ENCODE measurements at regions not wholly inside any gene's neighbourhood (a gene's known extent, or its start where the extent isn't known, plus 50 kb on each side); places are given as distances from the start of the nearest gene placed in this dataset.

DNA sequence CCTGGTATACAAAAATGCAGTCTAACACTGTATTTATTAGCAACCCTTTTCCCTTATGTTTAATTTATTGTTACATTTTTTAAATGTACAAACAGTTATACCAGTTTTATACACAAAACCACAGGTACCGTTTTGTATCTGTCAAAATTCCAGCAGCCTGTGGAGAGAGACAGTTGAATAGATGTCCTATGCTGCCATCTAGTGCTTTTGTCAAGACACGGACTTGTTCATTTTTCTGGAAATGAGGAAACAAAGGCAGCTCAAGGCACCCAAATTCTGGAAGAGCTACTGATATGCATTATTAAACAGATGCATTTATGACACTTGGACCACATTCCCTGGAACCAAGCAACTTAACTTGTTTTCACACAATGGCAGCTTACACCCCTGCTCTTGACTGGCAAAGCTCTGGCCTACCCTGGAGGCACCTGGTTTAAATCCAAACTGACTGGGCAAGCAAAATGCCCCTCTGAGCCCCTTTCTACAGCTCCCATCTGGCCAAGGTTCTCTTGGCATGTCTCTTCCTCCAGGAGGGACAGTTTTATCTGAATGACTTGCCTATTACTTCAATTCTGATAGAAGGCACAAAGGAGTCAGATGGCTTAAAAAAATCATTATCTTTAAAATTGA, 286.9 kb upstream of the PRKD1 start:
- H3K9me3 ChIP-seq (ENCODE audit: insufficient read depth, low read length), result no peaks in the 10 kb centered on the region
- no peak overlapping the region for H3K9ac ChIP-seq (ENCODE audit: insufficient read length, low read depth)
- no peaks in the 10 kb centered on the region for H3K36me3 ChIP-seq (ENCODE audit: insufficient read depth, insufficient read length, low read length)
- no peak for TF ChIP-seq SUZ12 (IDR thresholded peaks at IDR 0.05; ENCODE audit: extremely low read depth, insufficient read depth, insufficient read length)
- TF ChIP-seq ZNF274 (IDR thresholded peaks at IDR 0.05; ENCODE audit: low read depth, low read length), result no peak
- TF ChIP-seq YY1 (IDR thresholded peaks at IDR 0.05; ENCODE audit: insufficient read depth, insufficient read length), result no peak
- no peaks in the 10 kb centered on the region for H3K27me3 ChIP-seq (ENCODE audit: insufficient read depth, insufficient read length)
- no peak overlapping the region for H3K4me3 ChIP-seq (ENCODE audit: insufficient read length, low read depth)
- peak; percentile 30 for DNase-seq (ENCODE audit: low read depth, low spot score)
- no peaks in the 10 kb centered on the region for H3K4me1 ChIP-seq (ENCODE audit: insufficient read depth, insufficient read length)

GRCh38 chr14:30218907-30219306, 291.3 kb upstream of the PRKD1 start:
- Histone ChIP-seq H3K4me3 (ENCODE audit: insufficient read length, low read depth) (no peak overlapping the region), H3K36me3 (ENCODE audit: insufficient read depth, insufficient read length, low read length) (no peaks in the 10 kb centered on the region), H3K27me3 (ENCODE audit: insufficient read depth, insufficient read length) (no peaks in the 10 kb centered on the region), H3K9ac (ENCODE audit: insufficient read length, low read depth) (no peak overlapping the region), H3K9me3 (ENCODE audit: insufficient read depth, low read length) (no peaks in the 10 kb centered on the region), H3K4me1 (ENCODE audit: insufficient read depth, insufficient read length) (no peaks in the 10 kb centered on the region)
- DNase-seq (ENCODE audit: low read depth, low spot score), result no peak
- TF ChIP-seq ZNF274 (IDR thresholded peaks at IDR 0.05; ENCODE audit: low read depth, low read length) (no peak), SUZ12 (IDR thresholded peaks at IDR 0.05; ENCODE audit: extremely low read depth, insufficient read depth, insufficient read length) (no peak), YY1 (IDR thresholded peaks at IDR 0.05; ENCODE audit: insufficient read depth, insufficient read length) (no peak)

DNA sequence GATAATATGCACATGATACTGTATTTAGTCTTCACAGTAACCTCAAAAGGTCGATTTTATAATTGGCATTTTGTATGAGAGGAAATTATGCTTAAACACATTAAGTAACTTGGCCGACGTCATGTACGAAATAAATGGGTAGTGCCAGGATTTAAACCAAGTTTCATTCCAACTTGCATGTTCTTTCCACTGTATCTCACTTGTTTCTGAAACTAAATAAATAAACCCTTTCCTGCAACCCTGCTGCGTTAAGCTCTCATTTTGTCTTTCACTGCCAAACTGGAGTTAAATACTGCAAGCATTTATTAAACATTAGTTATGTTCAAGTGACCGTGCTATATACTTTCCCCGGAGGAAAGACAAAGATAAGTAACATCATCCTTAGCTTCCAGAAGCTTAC, 293.9 kb upstream of the PRKD1 start:
- Histone ChIP-seq H3K36me3 (ENCODE audit: insufficient read depth, insufficient read length, low read length) (no peaks in the 10 kb centered on the region), H3K27me3 (ENCODE audit: insufficient read depth, insufficient read length) (no peaks in the 10 kb centered on the region), H3K9ac (ENCODE audit: insufficient read length, low read depth) (no peak overlapping the region), H3K4me3 (ENCODE audit: insufficient read length, low read depth) (no peak overlapping the region), H3K9me3 (ENCODE audit: insufficient read depth, low read length) (no peaks in the 10 kb centered on the region), H3K4me1 (ENCODE audit: insufficient read depth, insufficient read length) (no peaks in the 10 kb centered on the region)
- TF ChIP-seq ZNF274 (IDR thresholded peaks at IDR 0.05; ENCODE audit: low read depth, low read length), result no peak
- no peak for TF ChIP-seq SUZ12 (IDR thresholded peaks at IDR 0.05; ENCODE audit: extremely low read depth, insufficient read depth, insufficient read length)
- no peak for TF ChIP-seq YY1 (IDR thresholded peaks at IDR 0.05; ENCODE audit: insufficient read depth, insufficient read length)
- no peak for DNase-seq (ENCODE audit: low read depth, low spot score)

- no peaks in the 10 kb centered on the region for H3K36me3 ChIP-seq (ENCODE audit: insufficient read depth, insufficient read length, low read length)
- no peaks in the 10 kb centered on the region for H3K9me3 ChIP-seq (ENCODE audit: insufficient read depth, low read length)
- DNase-seq (ENCODE audit: low read depth, low spot score), result no peak
- TF ChIP-seq SUZ12 (IDR thresholded peaks at IDR 0.05; ENCODE audit: extremely low read depth, insufficient read depth, insufficient read length) (no peak), ZNF274 (IDR thresholded peaks at IDR 0.05; ENCODE audit: low read depth, low read length) (no peak), YY1 (IDR thresholded peaks at IDR 0.05; ENCODE audit: insufficient read depth, insufficient read length) (no peak)
- H3K4me1 ChIP-seq (ENCODE audit: insufficient read depth, insufficient read length), result no peaks in the 10 kb centered on the region
- no peaks in the 10 kb centered on the region for H3K27me3 ChIP-seq (ENCODE audit: insufficient read depth, insufficient read length)
- no peak overlapping the region for H3K9ac ChIP-seq (ENCODE audit: insufficient read length, low read depth)
- no peak overlapping the region for H3K4me3 ChIP-seq (ENCODE audit: insufficient read length, low read depth)
Measured at GRCh38 chr14:30223385-30223785, 295.7 kb upstream of the PRKD1 start.

- Histone ChIP-seq H3K27me3 (ENCODE audit: insufficient read depth, insufficient read length) (no peaks in the 10 kb centered on the region), H3K9me3 (ENCODE audit: insufficient read depth, low read length) (no peaks in the 10 kb centered on the region), H3K36me3 (ENCODE audit: insufficient read depth, insufficient read length, low read length) (no peaks in the 10 kb centered on the region), H3K4me3 (ENCODE audit: insufficient read length, low read depth) (no peak overlapping the region), H3K4me1 (ENCODE audit: insufficient read depth, insufficient read length) (no peaks in the 10 kb centered on the region), H3K9ac (ENCODE audit: insufficient read length, low read depth) (no peak overlapping the region)
- no peak for TF ChIP-seq ZNF274 (IDR thresholded peaks at IDR 0.05; ENCODE audit: low read depth, low read length)
- no peak for TF ChIP-seq YY1 (IDR thresholded peaks at IDR 0.05; ENCODE audit: insufficient read depth, insufficient read length)
- TF ChIP-seq SUZ12 (IDR thresholded peaks at IDR 0.05; ENCODE audit: extremely low read depth, insufficient read depth, insufficient read length), result no peak
- DNase-seq (ENCODE audit: low read depth, low spot score), result no peak
Measured at GRCh38 chr14:30223966-30224365, 296.3 kb upstream of the PRKD1 start.

- Histone ChIP-seq H3K36me3 (ENCODE audit: insufficient read depth, insufficient read length, low read length) (no peaks in the 10 kb centered on the region), H3K9ac (ENCODE audit: insufficient read length, low read depth) (no peak overlapping the region), H3K9me3 (ENCODE audit: insufficient read depth, low read length) (no peaks in the 10 kb centered on the region), H3K4me1 (ENCODE audit: insufficient read depth, insufficient read length) (no peaks in the 10 kb centered on the region), H3K4me3 (ENCODE audit: insufficient read length, low read depth) (no peak overlapping the region), H3K27me3 (ENCODE audit: insufficient read depth, insufficient read length) (no peaks in the 10 kb centered on the region)
- no peak for DNase-seq (ENCODE audit: low read depth, low spot score)
- TF ChIP-seq ZNF274 (IDR thresholded peaks at IDR 0.05; ENCODE audit: low read depth, low read length) (no peak), YY1 (IDR thresholded peaks at IDR 0.05; ENCODE audit: insufficient read depth, insufficient read length) (no peak), SUZ12 (IDR thresholded peaks at IDR 0.05; ENCODE audit: extremely low read depth, insufficient read depth, insufficient read length) (no peak)
Measured at GRCh38 chr14:30225176-30225575, 297.5 kb upstream of the PRKD1 start.

DNA sequence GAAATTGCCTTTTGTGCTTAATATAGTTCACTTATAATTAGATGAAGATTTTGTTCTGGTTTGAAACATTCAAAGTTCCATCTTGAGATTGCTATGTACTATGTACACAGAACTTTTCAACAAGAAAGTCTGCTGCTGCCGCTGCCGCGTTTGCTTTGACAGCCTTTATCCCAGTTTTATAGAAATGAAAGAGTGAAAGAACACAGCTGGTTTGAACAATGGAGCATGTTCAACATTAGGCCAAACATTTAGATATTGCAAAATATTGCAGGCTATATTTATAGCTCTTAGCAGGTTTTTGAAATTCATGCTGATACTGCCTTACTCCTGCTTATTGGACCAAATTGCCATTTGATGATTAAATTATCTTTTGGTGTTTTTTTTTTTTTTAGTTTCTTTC, 299.8 kb upstream of the PRKD1 start:
- TF ChIP-seq YY1 (IDR thresholded peaks at IDR 0.05; ENCODE audit: insufficient read depth, insufficient read length) (no peak), SUZ12 (IDR thresholded peaks at IDR 0.05; ENCODE audit: extremely low read depth, insufficient read depth, insufficient read length) (no peak), ZNF274 (IDR thresholded peaks at IDR 0.05; ENCODE audit: low read depth, low read length) (no peak)
- Histone ChIP-seq H3K9me3 (ENCODE audit: insufficient read depth, low read length) (no peaks in the 10 kb centered on the region), H3K36me3 (ENCODE audit: insufficient read depth, insufficient read length, low read length) (no peaks in the 10 kb centered on the region), H3K27me3 (ENCODE audit: insufficient read depth, insufficient read length) (no peaks in the 10 kb centered on the region), H3K4me3 (ENCODE audit: insufficient read length, low read depth) (no peak overlapping the region), H3K4me1 (ENCODE audit: insufficient read depth, insufficient read length) (no peaks in the 10 kb centered on the region), H3K9ac (ENCODE audit: insufficient read length, low read depth) (no peak overlapping the region)
- no peak for DNase-seq (ENCODE audit: low read depth, low spot score)

Data from NT2/D1 (cell line).